WTC11 (cell line): ENCODE measurements at regions not wholly inside any gene's neighbourhood (a gene's known extent, or its start where the extent isn't known, plus 50 kb on each side); places are given as distances from the start of the nearest gene placed in this dataset.

ENCODE experiments used
- ATAC-seq: fragments of 200-7000 bp; cut with Tn5 transposase; 2 replicates; pipeline ENCODE4 v1.10.0; 2021; ENCODE audit warnings: mild to moderate bottlenecking, moderate library complexity
- CTCF ChIA-PET: fragments of 300-600 bp; sonication (Branson Sonifier 250); formaldehyde crosslinking; loops from one replicate; lab custom pipeline; 2021; ENCODE audit warnings: antibody characterized with exemption; lab: Charles Lee
- POLR2A ChIA-PET: fragments of 350-600 bp; sonication (Branson Sonifier 250); formaldehyde crosslinking; loops from one replicate; lab custom pipeline; 2021; ENCODE audit warnings: antibody characterized with exemption; lab: Charles Lee
- DNase-seq: peaks from one replicate; pipeline ENCODE4 v3.0.0; 2021; ENCODE audit warnings: low spot score
- H3K27ac Mint-ChIP-seq: 2 replicates; pipeline ENCODE4 v1.8.0; 2021; ENCODE audit warnings: mixed read lengths
- H3K27me3 Mint-ChIP-seq: 2 replicates; pipeline ENCODE4 v1.8.0; 2021; ENCODE audit warnings: low read depth, mild to moderate bottlenecking, moderate library complexity, mixed read lengths
- H3K36me3 Mint-ChIP-seq: 2 replicates; pipeline ENCODE4 v1.8.0; 2021; ENCODE audit warnings: mixed read lengths
- H3K4me1 Mint-ChIP-seq: 2 replicates; pipeline ENCODE4 v1.8.0; 2022; ENCODE audit warnings: mixed read lengths
- H3K4me3 Mint-ChIP-seq: 2 replicates; pipeline ENCODE4 v1.8.0; 2021; ENCODE audit warnings: mild to moderate bottlenecking, moderate library complexity, mixed read lengths
- H3K9me3 Mint-ChIP-seq: 2 replicates; pipeline ENCODE4 v1.8.0; 2021; ENCODE audit warnings: mixed read lengths
- ATF3 ChIP-seq: sonication (generic); formaldehyde crosslinking; conservative IDR thresholded peaks from 2 replicates; pipeline ENCODE4 v1.8.1; 2022; ENCODE audit warnings: mild to moderate bottlenecking, missing genetic modification reagents
- ATF6 ChIP-seq: sonication (generic); formaldehyde crosslinking; IDR thresholded peaks from 2 replicates; pipeline ENCODE4 v1.8.1; 2023; ENCODE audit warnings: mild to moderate bottlenecking, missing genetic modification reagents
- CREM ChIP-seq: sonication (generic); formaldehyde crosslinking; IDR thresholded peaks from 2 replicates; pipeline ENCODE4 v1.8.1; 2022; ENCODE audit warnings: mild to moderate bottlenecking, missing genetic modification reagents, moderate library complexity
- ETV6 ChIP-seq: sonication (generic); formaldehyde crosslinking; IDR thresholded peaks from 2 replicates; pipeline ENCODE4 v1.8.1; 2022; ENCODE audit warnings: mild to moderate bottlenecking, missing genetic modification reagents
- GTF2I ChIP-seq: fragments of 250-450 bp; sonication (Bioruptor Pico); conservative IDR thresholded peaks from 2 replicates; pipeline ENCODE4 v1.4.0; 2021; ENCODE audit warnings: mild to moderate bottlenecking
- HMGXB4 ChIP-seq: sonication (generic); formaldehyde crosslinking; IDR thresholded peaks from 2 replicates; pipeline ENCODE4 v1.8.1; 2023; ENCODE audit warnings: mild to moderate bottlenecking, moderate library complexity, missing genetic modification reagents
- IRF1 ChIP-seq: sonication (generic); formaldehyde crosslinking; IDR thresholded peaks from 2 replicates; pipeline ENCODE4 v1.8.0; 2023; ENCODE audit warnings: missing genetic modification reagents
- JUN ChIP-seq: sonication (generic); formaldehyde crosslinking; IDR thresholded peaks from 2 replicates; pipeline ENCODE4 v1.8.0; 2023; ENCODE audit warnings: mild to moderate bottlenecking, missing genetic modification reagents
- NR1H2 ChIP-seq: sonication (generic); formaldehyde crosslinking; IDR thresholded peaks from 2 replicates; pipeline ENCODE4 v1.9.0; 2021; ENCODE audit warnings: mild to moderate bottlenecking, moderate library complexity, missing genetic modification reagents
- NR2C2 ChIP-seq: sonication (generic); formaldehyde crosslinking; IDR thresholded peaks from 2 replicates; pipeline ENCODE4 v1.8.0; 2022; ENCODE audit warnings: mild to moderate bottlenecking, missing genetic modification reagents
- PREB ChIP-seq: sonication (generic); formaldehyde crosslinking; IDR thresholded peaks from 2 replicates; pipeline ENCODE4 v1.8.1; 2022; ENCODE audit warnings: mild to moderate bottlenecking, missing genetic modification reagents, moderate library complexity, borderline replicate concordance
- RELA ChIP-seq: sonication (generic); formaldehyde crosslinking; IDR thresholded peaks from 2 replicates; pipeline ENCODE4 v1.8.1; 2022; ENCODE audit warnings: missing genetic modification reagents, mild to moderate bottlenecking, borderline replicate concordance
- RORB ChIP-seq: fragments of 250-450 bp; sonication (Bioruptor Pico); IDR thresholded peaks from 2 replicates; pipeline ENCODE4 v1.9.0; 2021; ENCODE audit warnings: mild to moderate bottlenecking
- ZMAT4 ChIP-seq: fragments of 250-450 bp; sonication (Bioruptor Pico); IDR thresholded peaks from 2 replicates; pipeline ENCODE4 v1.9.0; 2021; ENCODE audit warnings: mild to moderate bottlenecking
- ZNF138 ChIP-seq: sonication (generic); formaldehyde crosslinking; conservative IDR thresholded peaks from 2 replicates; pipeline ENCODE4 v1.8.1; 2022; ENCODE audit warnings: mild to moderate bottlenecking, moderate library complexity, missing genetic modification reagents
- ZNF232 ChIP-seq: sonication (generic); formaldehyde crosslinking; IDR thresholded peaks from 2 replicates; pipeline ENCODE4 v1.8.0; 2022; ENCODE audit warnings: mild to moderate bottlenecking, missing genetic modification reagents
- ZNF423 ChIP-seq: fragments of 250-450 bp; sonication (Bioruptor Pico); IDR thresholded peaks from 2 replicates; pipeline ENCODE4 v2.1.2; 2022; ENCODE audit warnings: mild to moderate bottlenecking, moderate library complexity
- TF ChIP-seq, protein P1 (sequence below): sonication (generic); formaldehyde crosslinking; IDR thresholded peaks from 2 replicates; pipeline ENCODE4 v1.8.0; 2022; ENCODE audit warnings: mild to moderate bottlenecking, missing genetic modification reagents
- TF ChIP-seq, protein P2 (sequence below): sonication (generic); formaldehyde crosslinking; IDR thresholded peaks from 2 replicates; pipeline ENCODE4 v1.8.1; 2022; ENCODE audit warnings: low read depth, missing genetic modification reagents, borderline replicate concordance
- TF ChIP-seq, protein P3 (sequence below): sonication (generic); formaldehyde crosslinking; IDR thresholded peaks from 2 replicates; pipeline ENCODE4 v1.8.1; 2022; ENCODE audit warnings: missing genetic modification reagents, borderline replicate concordance

DNA sequence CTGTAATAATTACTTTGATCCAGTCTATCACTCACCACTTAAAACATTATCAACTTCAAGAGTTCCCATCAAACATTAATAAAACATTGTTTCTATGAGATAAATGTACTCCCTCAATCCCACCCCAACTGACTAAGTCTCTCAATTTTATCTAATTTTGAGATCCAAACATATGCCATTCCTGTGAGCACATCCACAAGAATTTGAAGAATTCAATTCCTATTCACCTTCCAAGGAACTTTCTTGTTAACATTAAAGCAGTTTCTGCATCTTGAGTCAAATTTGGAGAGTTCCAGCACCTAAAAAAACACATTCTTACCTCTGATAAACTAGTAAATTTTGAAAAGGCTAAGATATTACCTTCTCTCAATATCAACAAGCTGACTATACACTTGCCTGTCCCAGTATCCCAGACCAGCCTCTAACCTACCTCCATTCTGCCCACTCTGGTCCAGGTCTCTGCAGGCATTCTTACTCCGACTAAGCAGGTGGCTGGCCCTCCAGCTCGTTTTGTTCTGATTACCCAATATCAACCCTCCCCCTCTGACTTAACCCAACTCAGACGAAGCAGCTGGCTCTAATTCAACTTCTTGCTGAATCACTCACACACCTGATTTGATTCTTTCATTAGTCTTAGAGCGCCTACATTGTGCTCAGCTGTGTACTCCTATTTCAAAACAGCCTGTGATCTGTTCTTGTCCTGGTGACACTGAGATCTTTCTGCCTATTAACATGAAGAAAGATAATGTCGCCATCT is 275.2 kb downstream of the IPMK start (continued):
- no peak for TF ChIP-seq JUN (CRISPR knock-in tag)
- TF ChIP-seq HMGXB4 (CRISPR knock-in tag), result no peak
- TF ChIP-seq, all 79 proteins: peak for 0

DNA sequence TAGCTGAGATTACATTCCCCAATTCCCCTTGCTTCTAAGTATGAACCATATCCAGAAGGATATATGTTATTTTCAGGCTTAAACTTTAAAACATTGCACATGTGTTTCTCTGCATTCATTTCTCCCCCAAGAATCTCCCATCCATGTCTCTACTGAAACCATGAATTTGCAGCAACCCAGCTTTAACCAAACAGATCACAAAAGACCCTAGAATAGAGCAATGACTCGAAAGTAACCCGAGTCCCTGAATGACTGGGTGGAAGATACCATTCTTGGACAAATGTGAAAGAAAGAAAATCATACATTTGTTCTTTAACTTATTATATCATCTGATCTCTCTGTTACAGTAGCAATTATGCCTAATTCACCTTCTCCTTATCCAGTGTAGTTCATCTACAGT is 278.7 kb downstream of the IPMK start:
- Mint-ChIP-seq H3K4me3 (no peak overlapping the region), H3K27me3 (no peaks in the 10 kb centered on the region)
- POLR2A ChIA-PET, result no interaction called here

More for the DNA sequence above, 278.7 kb downstream of the IPMK start:
- ATAC-seq, result no peak
- DNase-seq, result no peak
- Mint-ChIP-seq H3K27ac (no peak overlapping the region), H3K36me3 (no peaks in the 10 kb centered on the region), H3K9me3 (no peaks in the 10 kb centered on the region), H3K4me1 (peaks cover 10% of the 10 kb centered on the region)
- TF ChIP-seq PREB, result no peak
- no peak for TF ChIP-seq ATF6 (CRISPR knock-in tag)
- TF ChIP-seq ZMAT4 (CRISPR knock-in tag), result no peak
- no peak for TF ChIP-seq ETV6 (CRISPR knock-in tag)
- TF ChIP-seq, protein P1, sequence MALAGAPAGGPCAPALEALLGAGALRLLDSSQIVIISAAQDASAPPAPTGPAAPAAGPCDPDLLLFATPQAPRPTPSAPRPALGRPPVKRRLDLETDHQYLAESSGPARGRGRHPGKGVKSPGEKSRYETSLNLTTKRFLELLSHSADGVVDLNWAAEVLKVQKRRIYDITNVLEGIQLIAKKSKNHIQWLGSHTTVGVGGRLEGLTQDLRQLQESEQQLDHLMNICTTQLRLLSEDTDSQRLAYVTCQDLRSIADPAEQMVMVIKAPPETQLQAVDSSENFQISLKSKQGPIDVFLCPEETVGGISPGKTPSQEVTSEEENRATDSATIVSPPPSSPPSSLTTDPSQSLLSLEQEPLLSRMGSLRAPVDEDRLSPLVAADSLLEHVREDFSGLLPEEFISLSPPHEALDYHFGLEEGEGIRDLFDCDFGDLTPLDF, result no peak
- TF ChIP-seq CREM (CRISPR knock-in tag), result no peak
- no peak for TF ChIP-seq RELA (CRISPR knock-in tag)
- no peak for TF ChIP-seq JUN (CRISPR knock-in tag)
- TF ChIP-seq RORB, result no peak
- no peak for TF ChIP-seq ATF3 (CRISPR knock-in tag)
- no peak for TF ChIP-seq ZNF138 (CRISPR knock-in tag)
- no peak for TF ChIP-seq IRF1 (CRISPR knock-in tag)
- no peak for TF ChIP-seq ZNF232 (CRISPR knock-in tag)
- TF ChIP-seq GTF2I (CRISPR knock-in tag), result no peak
- no peak for TF ChIP-seq NR1H2 (CRISPR knock-in tag)
- TF ChIP-seq NR2C2 (CRISPR knock-in tag), result no peak
- TF ChIP-seq ZNF423 (CRISPR knock-in tag), result no peak
- TF ChIP-seq, protein P2, sequence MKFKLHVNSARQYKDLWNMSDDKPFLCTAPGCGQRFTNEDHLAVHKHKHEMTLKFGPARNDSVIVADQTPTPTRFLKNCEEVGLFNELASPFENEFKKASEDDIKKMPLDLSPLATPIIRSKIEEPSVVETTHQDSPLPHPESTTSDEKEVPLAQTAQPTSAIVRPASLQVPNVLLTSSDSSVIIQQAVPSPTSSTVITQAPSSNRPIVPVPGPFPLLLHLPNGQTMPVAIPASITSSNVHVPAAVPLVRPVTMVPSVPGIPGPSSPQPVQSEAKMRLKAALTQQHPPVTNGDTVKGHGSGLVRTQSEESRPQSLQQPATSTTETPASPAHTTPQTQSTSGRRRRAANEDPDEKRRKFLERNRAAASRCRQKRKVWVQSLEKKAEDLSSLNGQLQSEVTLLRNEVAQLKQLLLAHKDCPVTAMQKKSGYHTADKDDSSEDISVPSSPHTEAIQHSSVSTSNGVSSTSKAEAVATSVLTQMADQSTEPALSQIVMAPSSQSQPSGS (CRISPR knock-in tag), result no peak
- TF ChIP-seq, protein P3, sequence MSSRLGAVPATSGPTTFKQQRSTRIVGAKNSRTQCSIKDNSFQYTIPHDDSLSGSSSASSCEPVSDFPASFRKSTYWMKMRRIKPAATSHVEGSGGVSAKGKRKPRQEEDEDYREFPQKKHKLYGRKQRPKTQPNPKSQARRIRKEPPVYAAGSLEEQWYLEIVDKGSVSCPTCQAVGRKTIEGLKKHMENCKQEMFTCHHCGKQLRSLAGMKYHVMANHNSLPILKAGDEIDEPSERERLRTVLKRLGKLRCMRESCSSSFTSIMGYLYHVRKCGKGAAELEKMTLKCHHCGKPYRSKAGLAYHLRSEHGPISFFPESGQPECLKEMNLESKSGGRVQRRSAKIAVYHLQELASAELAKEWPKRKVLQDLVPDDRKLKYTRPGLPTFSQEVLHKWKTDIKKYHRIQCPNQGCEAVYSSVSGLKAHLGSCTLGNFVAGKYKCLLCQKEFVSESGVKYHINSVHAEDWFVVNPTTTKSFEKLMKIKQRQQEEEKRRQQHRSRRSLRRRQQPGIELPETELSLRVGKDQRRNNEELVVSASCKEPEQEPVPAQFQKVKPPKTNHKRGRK (CRISPR knock-in tag), result no peak
- CTCF ChIA-PET, result interaction anchor here (0.8 kb wide), 1 partner anchor 164 kb away, joined by 3 read pairs; no protein-coding TSS in a partner anchor
